ENCODE measurements at regions not wholly inside any gene's neighbourhood (a gene's known extent, or its start where the extent isn't known, plus 50 kb on each side); places are given as distances from the start of the nearest gene placed in this dataset.

DNA sequence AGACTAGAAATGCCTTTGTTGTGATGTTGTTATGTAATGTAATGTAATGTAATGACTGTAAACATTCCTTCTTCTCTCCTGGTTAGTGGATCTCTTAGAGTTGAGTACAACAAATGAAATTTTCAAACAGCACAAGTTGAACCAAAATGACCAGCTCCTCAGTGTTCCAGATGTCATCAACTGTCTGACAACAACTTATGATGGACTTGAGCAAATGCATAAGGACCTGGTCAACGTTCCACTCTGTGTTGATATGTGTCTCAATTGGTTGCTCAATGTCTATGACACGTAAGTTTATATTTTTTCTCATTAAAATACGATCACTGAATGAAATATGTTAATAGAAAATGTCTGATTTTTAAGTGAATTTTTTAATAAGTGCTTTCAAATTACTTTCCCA is 496.7 kb downstream of the UTRN start:
- no peak for TF ChIP-seq EZH2 (IDR thresholded peaks at IDR 0.05)
- no peak for TF ChIP-seq POLR2AphosphoS5 (IDR thresholded peaks at IDR 0.05; ENCODE audit: borderline replicate concordance, low read depth, low read length)

Data from SK-N-MC (cell line).